ENCODE measurements at regions not wholly inside any gene's neighbourhood (a gene's known extent, or its start where the extent isn't known, plus 50 kb on each side); places are given as distances from the start of the nearest gene placed in this dataset.

DNA sequence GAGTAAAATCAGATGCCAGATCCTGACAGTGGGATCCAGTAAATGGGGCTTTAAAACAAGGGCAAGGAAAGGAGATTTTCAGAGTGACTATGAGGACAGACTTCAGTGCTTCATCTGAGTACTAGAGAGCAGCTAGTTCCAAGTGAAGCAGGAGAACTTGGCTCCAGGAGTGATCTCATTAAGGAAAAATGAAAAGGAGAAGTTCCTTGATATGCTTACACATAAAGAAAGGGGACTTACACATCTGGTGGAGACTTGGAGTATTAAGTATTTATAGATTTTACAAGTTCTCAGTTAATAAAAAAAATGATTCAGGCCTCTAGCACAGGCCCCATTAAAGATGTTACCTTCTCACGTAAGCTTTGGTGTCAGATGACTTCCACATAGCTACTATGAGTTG lies 105.8 kb downstream of the ICOS start:
- H3K9me3 ChIP-seq (ENCODE audit: control insufficient read depth in 3 of 3, low read length in 3 of 3): no peaks in the 10 kb centered on the region
- peaks cover 0 to 4% (median 0%) of the 10 kb centered on the region in 3 donors for H3K27me3 ChIP-seq (ENCODE audit: control insufficient read depth in 3 of 3, insufficient read depth in 3 of 3, low read length in 3 of 3)
- H3K36me3 ChIP-seq (ENCODE audit: control insufficient read depth in 3 of 3, insufficient read depth in 3 of 3, low read length in 3 of 3): no peaks in the 10 kb centered on the region
- H3K27ac ChIP-seq (ENCODE audit: low read depth, low read length): no peak overlapping the region
- H3K4me1 ChIP-seq (ENCODE audit: control insufficient read depth in 3 of 3, insufficient read depth in 3 of 3, low read length in 3 of 3): no peaks in the 10 kb centered on the region
- no peak overlapping the region for H3K9ac ChIP-seq (ENCODE audit: low read depth in 1 of 3, low read length in 3 of 3)
- H3K4me3 ChIP-seq (ENCODE audit: low read length in 3 of 3): no peak overlapping the region

DNA sequence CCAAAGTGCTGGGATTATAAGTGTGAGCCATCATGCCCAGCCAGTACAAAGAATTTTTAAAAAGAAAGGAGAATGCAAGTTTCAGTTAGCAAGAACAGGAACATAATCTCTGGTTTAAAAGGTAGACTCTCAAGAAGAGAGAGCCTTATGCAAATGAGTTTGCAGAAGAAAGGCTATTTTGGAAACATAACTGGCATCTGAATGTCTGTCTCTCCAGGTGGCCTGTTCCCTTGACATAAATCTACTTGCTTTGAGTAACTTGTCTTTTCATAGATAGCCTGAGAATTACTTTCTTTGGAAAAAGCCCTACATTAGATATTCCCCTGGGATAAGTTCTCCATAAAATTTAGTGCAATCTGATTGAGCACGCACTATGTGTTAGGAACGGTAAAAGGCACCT lies 109.6 kb downstream of the ICOS start:
- Histone ChIP-seq H3K27ac (ENCODE audit: low read depth, low read length) (no peak overlapping the region), H3K27me3 (ENCODE audit: control insufficient read depth in 3 of 3, insufficient read depth in 3 of 3, low read length in 3 of 3) (peaks cover 0 to 5% (median 0%) of the 10 kb centered on the region in 3 donors), H3K36me3 (ENCODE audit: control insufficient read depth in 3 of 3, insufficient read depth in 3 of 3, low read length in 3 of 3) (no peaks in the 10 kb centered on the region), H3K9ac (ENCODE audit: low read depth in 1 of 3, low read length in 3 of 3) (no peak overlapping the region), H3K9me3 (ENCODE audit: control insufficient read depth in 3 of 3, low read length in 3 of 3) (no peaks in the 10 kb centered on the region), H3K4me3 (ENCODE audit: low read length in 3 of 3) (no peak overlapping the region), H3K4me1 (ENCODE audit: control insufficient read depth in 3 of 3, insufficient read depth in 3 of 3, low read length in 3 of 3) (no peaks in the 10 kb centered on the region)

DNA sequence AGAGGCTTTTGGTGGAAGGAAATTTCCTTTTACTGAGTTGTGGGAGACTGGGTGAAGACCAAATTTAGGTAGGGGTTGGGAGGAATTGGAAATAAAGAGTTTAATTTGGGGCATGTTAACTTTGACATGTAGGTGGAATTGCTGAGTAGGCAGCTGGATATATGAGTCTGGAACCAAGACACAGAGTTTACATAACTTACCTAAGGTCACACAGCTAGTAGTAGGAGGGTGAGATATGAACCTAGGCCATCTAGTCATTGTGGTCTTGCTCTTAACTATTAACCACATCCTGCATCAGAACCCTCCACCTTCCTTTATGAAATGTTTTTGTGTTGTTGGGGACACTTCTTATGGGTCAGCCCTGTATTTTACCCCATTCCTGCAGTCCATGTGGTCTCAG lies 113.1 kb downstream of the ICOS start:
- Histone ChIP-seq H3K27ac (ENCODE audit: low read depth, low read length) (no peak overlapping the region), H3K27me3 (ENCODE audit: control insufficient read depth in 3 of 3, insufficient read depth in 3 of 3, low read length in 3 of 3) (peaks cover 0 to 5% (median 0%) of the 10 kb centered on the region in 3 donors), H3K36me3 (ENCODE audit: control insufficient read depth in 3 of 3, insufficient read depth in 3 of 3, low read length in 3 of 3) (no peaks in the 10 kb centered on the region), H3K4me1 (ENCODE audit: control insufficient read depth in 3 of 3, insufficient read depth in 3 of 3, low read length in 3 of 3) (no peaks in the 10 kb centered on the region), H3K9me3 (ENCODE audit: control insufficient read depth in 3 of 3, low read length in 3 of 3) (no peaks in the 10 kb centered on the region), H3K9ac (ENCODE audit: low read depth in 1 of 3, low read length in 3 of 3) (no peak overlapping the region), H3K4me3 (ENCODE audit: low read length in 3 of 3) (no peak overlapping the region)

DNA sequence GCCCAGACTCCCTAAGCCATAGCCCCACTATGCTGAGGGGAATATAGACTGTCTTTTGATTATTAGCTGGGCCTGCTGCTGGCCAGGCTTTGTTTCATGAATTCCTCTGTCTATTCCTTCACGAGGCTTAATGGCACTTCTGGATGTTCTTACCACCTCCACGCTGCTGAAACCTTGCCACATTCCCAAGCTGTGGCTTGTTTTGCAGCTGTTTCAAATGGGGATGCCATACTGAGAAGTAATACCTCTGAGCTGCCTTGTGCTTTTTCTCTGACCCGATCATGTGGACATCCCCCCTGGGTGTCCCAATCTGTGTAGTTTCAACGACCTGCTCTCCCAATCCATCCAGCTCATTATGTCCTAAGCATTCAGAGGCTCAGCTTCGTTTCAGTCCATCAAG lies 114.1 kb downstream of the ICOS start:
- Histone ChIP-seq H3K4me1 (ENCODE audit: control insufficient read depth in 3 of 3, insufficient read depth in 3 of 3, low read length in 3 of 3) (no peaks in the 10 kb centered on the region), H3K36me3 (ENCODE audit: control insufficient read depth in 3 of 3, insufficient read depth in 3 of 3, low read length in 3 of 3) (no peaks in the 10 kb centered on the region), H3K27me3 (ENCODE audit: control insufficient read depth in 3 of 3, insufficient read depth in 3 of 3, low read length in 3 of 3) (peaks cover 0 to 5% (median 0%) of the 10 kb centered on the region in 3 donors), H3K27ac (ENCODE audit: low read depth, low read length) (no peak overlapping the region), H3K4me3 (ENCODE audit: low read length in 3 of 3) (no peak overlapping the region), H3K9me3 (ENCODE audit: control insufficient read depth in 3 of 3, low read length in 3 of 3) (no peaks in the 10 kb centered on the region), H3K9ac (ENCODE audit: low read depth in 1 of 3, low read length in 3 of 3) (no peak overlapping the region)

DNA sequence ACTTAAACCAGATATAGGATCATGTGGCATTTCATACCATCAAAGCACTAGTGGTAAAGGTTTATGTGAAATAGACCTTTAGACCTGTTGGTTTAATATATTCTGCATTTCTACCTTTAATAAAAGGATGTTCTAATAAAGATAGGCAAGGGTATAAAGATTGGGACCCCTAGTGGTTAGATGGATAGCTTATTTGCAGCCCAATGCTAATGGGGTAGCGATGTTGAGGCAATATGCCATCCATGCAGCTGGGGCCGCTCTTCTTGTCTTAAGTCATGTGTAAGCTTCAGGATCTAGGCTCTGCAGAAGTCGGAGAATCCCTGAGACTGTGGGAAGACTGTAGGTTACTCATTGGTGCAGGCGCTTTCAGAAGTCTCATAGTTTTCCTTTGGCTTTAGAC lies 114.9 kb downstream of the ICOS start:
- Histone ChIP-seq H3K27ac (ENCODE audit: low read depth, low read length) (no peak overlapping the region), H3K4me1 (ENCODE audit: control insufficient read depth in 3 of 3, insufficient read depth in 3 of 3, low read length in 3 of 3) (no peaks in the 10 kb centered on the region), H3K9me3 (ENCODE audit: control insufficient read depth in 3 of 3, low read length in 3 of 3) (no peaks in the 10 kb centered on the region)

DNA sequence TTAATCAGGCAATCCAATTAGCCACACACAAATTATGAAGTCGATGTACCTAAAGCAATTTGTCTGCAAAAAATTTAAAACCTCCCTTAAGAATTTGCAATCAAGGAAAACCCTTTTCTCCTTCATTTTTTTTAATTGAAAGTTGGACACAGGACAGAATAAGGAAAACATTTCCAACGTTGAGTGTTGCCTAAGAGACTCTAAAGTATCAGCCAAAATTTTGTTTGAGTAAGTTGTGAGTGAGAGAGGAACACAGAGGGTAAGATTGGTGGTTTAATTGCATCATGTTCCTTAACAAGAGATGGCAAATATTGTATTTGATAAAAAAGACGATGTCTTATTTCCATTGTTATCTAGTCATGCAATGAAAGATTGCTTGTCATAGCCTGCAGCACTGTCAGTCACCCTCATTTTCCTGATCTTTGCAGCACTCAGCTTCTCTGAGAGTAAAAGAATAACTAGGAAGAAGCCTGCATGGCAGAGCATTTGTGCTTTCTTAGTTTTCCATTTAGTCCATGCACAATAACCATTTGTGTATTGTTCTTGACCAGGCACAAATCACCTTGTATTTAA lies 115.5 kb downstream of the ICOS start:
- Histone ChIP-seq H3K36me3 (ENCODE audit: control insufficient read depth in 3 of 3, insufficient read depth in 3 of 3, low read length in 3 of 3) (no peaks in the 10 kb centered on the region), H3K9ac (ENCODE audit: low read depth in 1 of 3, low read length in 3 of 3) (no peak overlapping the region), H3K27ac (ENCODE audit: low read depth, low read length) (no peak overlapping the region), H3K27me3 (ENCODE audit: control insufficient read depth in 3 of 3, insufficient read depth in 3 of 3, low read length in 3 of 3) (peaks cover 0 to 5% (median 0%) of the 10 kb centered on the region in 3 donors), H3K9me3 (ENCODE audit: control insufficient read depth in 3 of 3, low read length in 3 of 3) (no peaks in the 10 kb centered on the region), H3K4me1 (ENCODE audit: control insufficient read depth in 3 of 3, insufficient read depth in 3 of 3, low read length in 3 of 3) (no peaks in the 10 kb centered on the region), H3K4me3 (ENCODE audit: low read length in 3 of 3) (no peak overlapping the region)

More for the DNA sequence above, 114.9 kb downstream of the ICOS start:
- H3K27me3 ChIP-seq (ENCODE audit: control insufficient read depth in 3 of 3, insufficient read depth in 3 of 3, low read length in 3 of 3): peaks cover 0 to 5% (median 0%) of the 10 kb centered on the region in 3 donors
- H3K9ac ChIP-seq (ENCODE audit: low read depth in 1 of 3, low read length in 3 of 3): no peak overlapping the region
- no peaks in the 10 kb centered on the region for H3K36me3 ChIP-seq (ENCODE audit: control insufficient read depth in 3 of 3, insufficient read depth in 3 of 3, low read length in 3 of 3)
- no peak overlapping the region for H3K4me3 ChIP-seq (ENCODE audit: low read length in 3 of 3)

DNA sequence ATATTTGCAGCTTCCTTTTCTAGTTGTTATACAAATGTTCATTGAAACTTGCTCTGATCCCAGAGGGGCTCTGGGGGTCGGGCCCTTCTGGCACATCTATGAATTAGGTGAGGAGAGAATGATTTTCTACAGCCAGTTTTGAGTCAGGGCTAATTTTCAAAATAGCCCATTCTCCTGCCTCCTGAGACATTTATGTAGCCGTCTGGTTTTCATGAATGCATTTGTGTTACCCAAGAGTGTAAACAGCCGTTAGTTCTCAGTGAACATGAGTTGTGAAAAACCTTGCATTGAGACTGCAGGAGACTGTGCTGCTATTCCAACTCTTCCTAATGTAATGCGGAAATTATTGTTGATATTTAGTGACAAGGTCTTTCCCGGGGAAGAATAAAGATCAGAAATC lies 122.5 kb downstream of the ICOS start:
- Histone ChIP-seq H3K27ac (ENCODE audit: low read depth, low read length) (no peak overlapping the region), H3K4me1 (ENCODE audit: control insufficient read depth in 3 of 3, insufficient read depth in 3 of 3, low read length in 3 of 3) (no peaks in the 10 kb centered on the region), H3K9ac (ENCODE audit: low read depth in 1 of 3, low read length in 3 of 3) (no peak overlapping the region), H3K27me3 (ENCODE audit: control insufficient read depth in 3 of 3, insufficient read depth in 3 of 3, low read length in 3 of 3) (no peaks in the 10 kb centered on the region), H3K4me3 (ENCODE audit: low read length in 3 of 3) (no peak overlapping the region), H3K9me3 (ENCODE audit: control insufficient read depth in 3 of 3, low read length in 3 of 3) (no peaks in the 10 kb centered on the region), H3K36me3 (ENCODE audit: control insufficient read depth in 3 of 3, insufficient read depth in 3 of 3, low read length in 3 of 3) (no peaks in the 10 kb centered on the region)

DNA sequence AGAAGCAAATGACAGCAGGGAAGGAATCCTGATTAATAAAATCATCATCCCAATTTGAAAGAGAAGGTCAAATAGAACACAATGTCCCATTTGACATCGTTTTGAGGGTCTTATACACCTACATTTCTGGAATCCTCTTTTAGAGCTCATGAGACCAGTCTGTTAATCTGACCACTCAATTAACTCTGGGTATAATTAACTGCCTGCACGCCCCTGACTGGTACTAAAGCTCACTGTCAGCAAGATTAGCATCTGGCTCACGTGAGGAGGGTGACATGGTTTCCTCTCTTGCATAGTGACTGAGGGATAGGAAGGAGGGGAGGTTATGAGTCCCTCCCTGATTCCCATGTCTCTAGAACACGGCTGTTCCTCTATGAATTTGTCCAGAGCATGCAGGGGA lies 124.3 kb downstream of the ICOS start:
- no peak overlapping the region for H3K4me3 ChIP-seq (ENCODE audit: low read length in 3 of 3)
- H3K9me3 ChIP-seq (ENCODE audit: control insufficient read depth in 3 of 3, low read length in 3 of 3): no peaks in the 10 kb centered on the region
- H3K4me1 ChIP-seq (ENCODE audit: control insufficient read depth in 3 of 3, insufficient read depth in 3 of 3, low read length in 3 of 3): no peaks in the 10 kb centered on the region
- no peaks in the 10 kb centered on the region for H3K36me3 ChIP-seq (ENCODE audit: control insufficient read depth in 3 of 3, insufficient read depth in 3 of 3, low read length in 3 of 3)
- no peak overlapping the region for H3K27ac ChIP-seq (ENCODE audit: low read depth, low read length)
- no peaks in the 10 kb centered on the region for H3K27me3 ChIP-seq (ENCODE audit: control insufficient read depth in 3 of 3, insufficient read depth in 3 of 3, low read length in 3 of 3)
- H3K9ac ChIP-seq (ENCODE audit: low read depth in 1 of 3, low read length in 3 of 3): no peak overlapping the region

DNA sequence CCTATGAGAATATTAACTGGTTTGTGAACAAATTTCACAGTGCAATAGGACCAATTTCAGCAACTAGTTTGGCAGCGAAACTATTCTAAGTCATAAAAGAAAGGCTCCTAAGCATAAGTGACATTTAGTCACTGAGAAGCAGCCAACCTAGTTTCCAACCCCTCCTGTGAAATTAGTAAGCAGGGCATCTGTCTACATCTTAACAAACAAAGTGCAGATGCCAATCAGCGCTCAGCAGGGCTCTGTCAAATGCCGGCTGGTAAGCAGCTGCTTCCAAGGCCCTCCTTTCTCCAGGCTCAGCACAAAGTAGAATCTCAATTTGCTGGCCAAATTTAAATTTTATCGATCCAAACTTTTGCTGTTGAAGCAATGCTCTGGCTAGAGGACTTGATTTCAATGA lies 124.7 kb downstream of the ICOS start:
- H3K27me3 ChIP-seq (ENCODE audit: control insufficient read depth in 3 of 3, insufficient read depth in 3 of 3, low read length in 3 of 3): no peaks in the 10 kb centered on the region
- no peaks in the 10 kb centered on the region for H3K9me3 ChIP-seq (ENCODE audit: control insufficient read depth in 3 of 3, low read length in 3 of 3)
- H3K4me3 ChIP-seq (ENCODE audit: low read length in 3 of 3): no peak overlapping the region
- H3K27ac ChIP-seq (ENCODE audit: low read depth, low read length): no peak overlapping the region
- no peak overlapping the region for H3K9ac ChIP-seq (ENCODE audit: low read depth in 1 of 3, low read length in 3 of 3)
- no peaks in the 10 kb centered on the region for H3K36me3 ChIP-seq (ENCODE audit: control insufficient read depth in 3 of 3, insufficient read depth in 3 of 3, low read length in 3 of 3)
- H3K4me1 ChIP-seq (ENCODE audit: control insufficient read depth in 3 of 3, insufficient read depth in 3 of 3, low read length in 3 of 3): no peaks in the 10 kb centered on the region

DNA sequence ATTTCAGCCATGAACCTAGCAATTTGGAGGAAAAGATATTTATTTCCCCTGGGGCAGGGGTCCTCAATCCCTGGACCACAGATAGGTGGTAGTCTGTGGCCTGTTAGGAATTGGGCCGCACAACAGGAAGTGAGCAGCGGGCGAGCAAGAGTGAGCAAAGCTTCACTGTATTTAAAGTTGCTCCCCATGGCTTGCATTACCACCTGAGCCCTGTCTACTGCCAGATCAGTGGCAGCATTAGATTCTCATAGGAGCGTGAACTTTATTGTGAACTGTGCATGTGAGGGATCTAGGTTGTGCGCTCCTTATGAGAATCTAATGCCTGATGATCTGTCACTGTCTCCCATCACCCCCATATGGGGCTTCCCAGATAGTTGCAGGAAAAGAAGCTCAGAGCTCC lies 127.6 kb downstream of the ICOS start:
- Histone ChIP-seq H3K9ac (ENCODE audit: low read depth in 1 of 3, low read length in 3 of 3) (no peak overlapping the region), H3K36me3 (ENCODE audit: control insufficient read depth in 3 of 3, insufficient read depth in 3 of 3, low read length in 3 of 3) (no peaks in the 10 kb centered on the region), H3K9me3 (ENCODE audit: control insufficient read depth in 3 of 3, low read length in 3 of 3) (no peaks in the 10 kb centered on the region), H3K27ac (ENCODE audit: low read depth, low read length) (no peak overlapping the region), H3K27me3 (ENCODE audit: control insufficient read depth in 3 of 3, insufficient read depth in 3 of 3, low read length in 3 of 3) (no peaks in the 10 kb centered on the region), H3K4me3 (ENCODE audit: low read length in 3 of 3) (no peak overlapping the region), H3K4me1 (ENCODE audit: control insufficient read depth in 3 of 3, insufficient read depth in 3 of 3, low read length in 3 of 3) (no peaks in the 10 kb centered on the region)

DNA sequence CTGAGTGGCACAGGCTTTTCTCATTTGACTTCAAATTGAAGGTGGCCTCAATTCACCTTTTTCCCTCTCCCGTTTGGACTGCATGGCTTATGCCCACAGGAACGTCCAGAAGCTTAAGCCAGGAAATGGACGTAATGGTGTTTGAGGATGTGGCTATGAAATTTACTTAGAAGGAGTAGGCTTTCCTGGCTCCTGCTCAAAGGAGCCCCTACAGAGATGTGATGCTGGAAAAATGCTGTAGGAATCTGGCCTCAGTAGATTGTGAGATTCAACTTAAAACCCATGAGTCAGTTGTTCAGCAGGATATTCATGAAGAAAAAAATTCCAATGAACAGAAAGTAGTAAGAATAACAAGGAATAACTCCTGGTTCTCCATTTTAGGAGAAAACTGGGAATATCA lies 129.0 kb downstream of the ICOS start:
- H3K9ac ChIP-seq (ENCODE audit: low read depth in 1 of 3, low read length in 3 of 3): no peak overlapping the region
- peaks cover 0 to 4% (median 3%) of the 10 kb centered on the region in 3 donors for H3K27me3 ChIP-seq (ENCODE audit: control insufficient read depth in 3 of 3, insufficient read depth in 3 of 3, low read length in 3 of 3)
- H3K4me1 ChIP-seq (ENCODE audit: control insufficient read depth in 3 of 3, insufficient read depth in 3 of 3, low read length in 3 of 3): no peaks in the 10 kb centered on the region
- no peak overlapping the region for H3K27ac ChIP-seq (ENCODE audit: low read depth, low read length)
- H3K4me3 ChIP-seq (ENCODE audit: low read length in 3 of 3): no peak overlapping the region
- H3K9me3 ChIP-seq (ENCODE audit: control insufficient read depth in 3 of 3, low read length in 3 of 3): no peaks in the 10 kb centered on the region
- no peaks in the 10 kb centered on the region for H3K36me3 ChIP-seq (ENCODE audit: control insufficient read depth in 3 of 3, insufficient read depth in 3 of 3, low read length in 3 of 3)

All from skeletal muscle tissue (tissue), 3 donors.